ENCODE measurements at regions not wholly inside any gene's neighbourhood (a gene's known extent, or its start where the extent isn't known, plus 50 kb on each side); places are given as distances from the start of the nearest gene placed in this dataset.

DNA sequence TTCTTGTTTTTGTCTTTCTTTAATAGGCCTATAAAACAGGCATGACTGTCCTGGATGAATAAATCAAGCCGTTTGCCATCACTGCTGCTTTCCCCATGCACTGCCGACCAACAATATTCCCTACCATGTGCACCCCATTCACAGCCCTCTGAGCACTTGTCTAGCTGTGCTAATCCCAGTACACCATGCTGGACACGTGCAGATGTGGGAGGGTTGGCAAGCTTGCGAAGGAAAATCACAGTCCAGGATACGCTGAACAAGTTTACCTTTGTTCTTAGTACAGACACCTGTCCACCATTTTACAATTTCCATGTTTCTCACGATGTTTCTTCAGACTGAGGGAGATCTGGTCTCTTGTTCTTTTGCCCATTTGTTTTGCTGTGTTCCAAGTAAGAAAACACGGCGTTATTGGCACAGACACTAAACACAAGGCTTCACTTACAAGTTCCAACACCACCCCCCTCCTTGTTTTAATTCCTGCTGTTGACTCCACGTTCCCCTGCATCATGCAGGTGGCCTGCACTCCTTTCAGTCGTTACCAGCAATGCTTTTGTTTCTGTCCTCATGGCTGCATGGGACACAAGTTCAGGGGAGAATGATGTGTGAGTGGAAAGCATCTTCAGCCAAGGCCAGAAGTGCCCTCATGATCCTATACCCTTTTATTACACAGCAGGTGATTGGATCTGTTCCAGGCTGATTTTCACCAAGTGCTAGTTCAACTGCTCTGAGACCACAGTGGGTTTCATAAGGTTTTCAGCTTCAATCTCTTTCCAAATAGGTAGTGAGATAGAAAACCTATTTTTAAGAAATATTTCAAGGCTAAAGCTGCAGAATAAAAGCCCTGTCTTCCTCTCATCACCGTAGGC, 608.9 kb downstream of the IRX1 start:
- DNase-seq: no peak

DNA sequence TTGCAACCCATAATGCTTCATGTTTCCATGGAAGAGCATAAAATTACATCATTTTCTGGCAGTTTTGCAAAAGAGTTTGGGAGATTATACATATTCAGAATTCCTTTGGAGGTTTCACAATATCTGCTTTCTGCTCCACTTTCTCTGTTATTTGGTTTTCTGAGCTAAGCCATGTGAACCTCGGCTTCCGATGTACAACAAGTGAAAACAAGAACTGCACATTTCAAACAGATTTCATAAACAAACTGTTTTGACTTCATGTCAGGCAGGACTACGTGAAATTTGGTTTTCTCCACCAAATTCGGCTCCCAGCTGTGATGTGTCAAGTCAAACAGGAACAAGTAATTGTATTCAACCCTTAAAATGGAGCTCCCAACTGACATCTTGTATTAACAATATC, 609.8 kb downstream of the IRX1 start:
- DNase-seq: no peak

DNA sequence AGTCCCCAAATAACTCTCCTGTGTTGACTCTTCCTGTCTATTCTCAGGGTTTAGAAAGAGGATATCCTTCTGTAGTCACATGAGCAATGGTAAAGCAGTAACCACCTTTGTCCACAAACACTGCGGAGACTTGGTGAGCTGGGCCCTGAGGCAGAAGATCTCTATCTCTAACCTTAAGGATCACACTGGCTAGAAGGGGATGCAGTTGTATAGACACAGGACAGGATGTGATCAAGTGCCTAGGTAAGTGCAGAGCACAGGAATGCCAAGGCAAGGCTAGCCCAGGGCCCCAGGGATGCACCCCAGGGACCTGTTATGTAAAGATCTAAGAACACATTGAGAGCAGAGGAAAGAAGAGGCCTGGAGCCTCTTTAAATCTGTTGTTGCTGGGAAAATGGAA, 610.5 kb downstream of the IRX1 start:
- DNase-seq: no peak

DNA sequence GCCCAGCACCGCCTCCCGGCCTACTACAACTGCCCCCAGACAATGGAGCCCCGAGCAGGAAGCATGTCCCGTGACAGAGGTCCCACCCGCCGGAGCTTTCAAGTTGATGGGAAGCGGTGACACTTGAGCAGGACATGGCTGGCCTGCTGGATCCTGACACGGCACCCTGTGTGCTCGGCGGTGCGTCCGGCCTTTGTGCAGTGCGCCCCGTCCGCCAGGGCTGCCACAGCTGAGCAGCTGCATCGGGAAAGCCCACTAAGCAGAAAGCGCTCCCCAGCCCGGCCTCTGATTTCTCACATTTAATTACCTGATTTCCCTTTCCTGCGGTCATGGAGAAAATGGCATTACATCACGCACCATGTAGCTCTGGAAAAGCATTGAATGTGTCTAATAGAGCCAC, 611.9 kb downstream of the IRX1 start:
- no peak for DNase-seq

DNA sequence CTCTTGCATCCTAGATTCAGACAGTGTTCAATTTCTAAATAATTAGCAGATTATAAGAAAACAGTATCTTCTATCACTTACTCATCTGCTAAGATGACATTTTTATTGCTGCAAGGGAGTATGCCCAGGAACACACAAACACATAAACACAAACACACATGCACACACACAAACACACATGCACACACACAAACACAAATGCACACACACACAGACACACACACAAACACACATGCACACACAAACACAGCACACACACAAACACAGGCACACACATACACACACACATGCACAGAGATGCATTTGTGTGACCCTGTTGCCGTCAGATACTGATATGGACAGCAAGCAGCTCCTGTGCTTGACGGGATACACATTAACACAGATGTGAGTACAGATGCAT, 612.9 kb downstream of the IRX1 start:
- no peak for DNase-seq

DNA sequence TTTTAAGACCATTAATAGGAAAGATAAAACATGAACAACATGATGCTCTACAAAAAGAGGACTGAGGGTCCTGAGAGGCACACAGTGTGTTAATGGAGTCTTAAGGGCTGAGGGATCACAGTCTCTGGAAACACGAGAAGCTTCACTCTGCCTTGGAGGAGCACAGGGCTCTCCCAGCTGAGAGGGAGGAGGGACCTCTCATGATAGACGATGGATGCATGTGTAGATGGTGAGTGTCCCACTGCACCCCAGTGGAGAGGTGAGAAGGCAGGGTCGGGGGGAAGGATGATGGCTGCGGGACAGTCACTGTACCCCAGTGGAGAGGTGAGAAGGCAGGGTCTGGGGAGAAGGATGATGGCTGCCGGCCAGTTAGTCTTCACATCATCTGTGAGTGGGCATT, 613.4 kb downstream of the IRX1 start:
- DNase-seq: no peak

DNA sequence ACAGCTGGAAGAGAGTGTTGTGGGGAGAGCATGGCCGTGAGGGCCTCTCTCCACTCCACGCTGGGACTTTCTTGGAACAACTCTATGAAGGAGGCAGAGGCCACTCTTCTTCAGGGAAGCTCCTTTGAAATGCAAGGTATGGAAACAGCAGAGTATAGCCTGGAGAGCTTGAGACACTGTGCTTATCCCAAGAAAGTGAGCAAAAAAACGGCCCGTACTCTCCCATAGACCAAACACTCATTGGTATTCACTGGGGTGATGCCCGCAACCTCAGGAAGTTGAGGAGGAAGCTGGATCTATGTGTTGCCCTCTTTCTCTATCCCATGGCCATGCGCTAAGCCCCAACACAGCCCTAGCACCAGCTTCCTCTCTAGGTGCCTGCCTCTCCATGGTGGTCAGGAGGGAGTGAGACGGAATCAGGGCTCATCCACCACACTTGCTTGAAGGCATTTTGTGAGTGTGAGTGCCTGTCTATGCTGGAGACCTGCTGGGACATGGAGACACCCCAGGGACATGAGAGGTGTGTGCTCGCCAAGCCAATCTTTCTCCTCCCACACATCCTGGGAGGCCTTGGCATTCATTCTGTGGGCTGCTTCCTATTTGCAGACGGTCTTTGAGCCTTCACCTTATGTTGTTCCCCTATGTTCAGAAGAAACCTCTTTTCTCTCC, 616.6 kb downstream of the IRX1 start:
- no peak for DNase-seq

DNA sequence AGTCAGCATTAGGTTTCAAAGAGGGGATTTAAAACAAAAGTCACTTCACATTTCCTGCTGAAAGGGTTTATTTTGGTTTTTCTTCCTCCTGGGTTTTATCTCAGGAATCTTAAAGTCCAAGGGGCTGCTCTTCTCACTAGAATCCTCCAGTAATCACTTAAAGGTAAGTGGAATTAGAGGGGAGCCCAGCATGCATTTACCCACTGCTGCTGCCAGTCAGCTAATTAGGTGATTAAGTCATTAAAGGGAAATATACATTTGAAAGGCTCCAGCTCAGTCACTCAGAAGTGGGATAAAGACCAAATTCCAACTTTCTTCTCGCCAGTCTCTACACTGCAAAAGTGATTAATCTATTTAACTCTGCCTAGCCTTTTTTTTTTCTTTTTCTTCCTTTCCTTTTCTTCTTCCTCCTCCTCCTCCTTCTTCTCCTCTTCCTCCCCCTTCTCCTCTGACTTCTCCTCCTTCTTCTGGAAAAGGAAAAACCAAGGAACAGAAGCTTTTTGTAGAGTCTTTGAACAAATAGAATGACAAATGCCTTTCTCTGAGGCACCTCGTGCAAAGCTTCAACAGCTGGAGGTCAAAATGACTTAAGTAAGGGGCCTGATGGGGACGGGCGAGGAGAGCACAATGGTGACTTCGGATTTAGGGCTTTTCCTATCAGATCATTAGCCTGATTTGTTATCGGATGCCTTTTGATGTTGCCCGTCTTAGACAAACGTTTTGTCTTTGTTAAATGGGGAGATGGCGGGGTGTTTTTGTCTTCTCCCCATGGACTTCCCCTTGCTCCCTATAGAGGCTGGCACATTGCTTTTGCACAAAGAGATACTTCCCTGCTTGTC, 617.6 kb downstream of the IRX1 start:
- no peak for DNase-seq

DNA sequence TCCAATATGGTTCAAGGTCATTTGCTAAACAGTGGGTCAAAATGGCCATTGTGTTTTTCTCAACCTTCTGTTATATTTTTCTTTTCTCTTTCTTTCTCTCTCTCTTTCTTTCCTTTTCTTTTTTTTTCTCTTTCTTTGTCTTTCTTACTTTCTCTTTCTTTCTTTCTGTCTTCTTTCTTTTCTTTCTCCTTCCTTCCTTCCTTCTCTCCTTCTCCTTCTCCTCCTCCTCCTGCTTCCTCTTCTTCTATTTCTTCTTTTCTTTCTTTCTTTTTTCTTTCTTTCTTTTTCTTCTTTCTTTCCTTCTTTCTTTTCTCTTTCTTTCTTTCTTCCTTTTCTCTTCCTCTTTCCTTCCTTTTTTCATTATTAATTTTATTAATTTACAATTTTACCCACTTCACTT, 619.5 kb downstream of the IRX1 start:
- no peak for DNase-seq

DNA sequence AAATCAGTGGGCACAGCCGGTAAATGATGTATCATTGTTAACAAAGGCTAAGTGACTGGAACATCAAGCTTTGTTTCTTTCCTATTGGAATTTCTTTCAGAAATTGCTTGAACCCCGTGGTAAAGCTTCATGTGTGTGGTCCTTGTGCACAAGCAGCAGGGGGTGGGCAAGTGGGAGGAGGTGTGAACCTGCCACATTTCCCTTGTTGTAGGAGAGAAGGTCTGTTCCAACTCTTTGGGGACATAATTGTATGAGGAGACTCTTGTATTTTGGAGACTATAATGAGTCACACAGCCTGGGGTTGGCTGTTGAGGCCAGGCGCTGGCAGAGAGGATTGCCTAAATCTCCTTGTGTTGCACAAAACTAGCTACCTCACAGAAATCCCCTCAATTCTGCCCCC, 620.5 kb downstream of the IRX1 start:
- DNase-seq: no peak

DNA sequence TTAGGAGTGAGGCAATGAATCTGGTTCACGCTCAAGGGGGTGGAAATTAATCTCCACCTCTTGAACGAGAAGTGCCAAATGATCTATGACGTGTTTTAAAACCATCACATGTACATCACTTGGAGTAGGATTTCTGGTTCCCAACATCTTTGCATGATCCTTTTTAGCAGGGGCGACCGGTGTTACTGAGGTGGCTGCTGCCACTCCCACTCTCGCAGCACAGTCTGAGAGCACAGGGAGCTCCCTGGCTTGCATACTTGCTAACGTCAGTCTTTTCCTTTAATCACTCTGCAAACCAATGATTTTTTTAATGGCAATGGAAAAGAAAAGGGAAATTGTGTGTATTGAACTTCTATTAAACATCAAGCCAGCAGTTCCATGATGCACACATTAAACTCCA, 624.4 kb downstream of the IRX1 start:
- DNase-seq: no peak

DNA sequence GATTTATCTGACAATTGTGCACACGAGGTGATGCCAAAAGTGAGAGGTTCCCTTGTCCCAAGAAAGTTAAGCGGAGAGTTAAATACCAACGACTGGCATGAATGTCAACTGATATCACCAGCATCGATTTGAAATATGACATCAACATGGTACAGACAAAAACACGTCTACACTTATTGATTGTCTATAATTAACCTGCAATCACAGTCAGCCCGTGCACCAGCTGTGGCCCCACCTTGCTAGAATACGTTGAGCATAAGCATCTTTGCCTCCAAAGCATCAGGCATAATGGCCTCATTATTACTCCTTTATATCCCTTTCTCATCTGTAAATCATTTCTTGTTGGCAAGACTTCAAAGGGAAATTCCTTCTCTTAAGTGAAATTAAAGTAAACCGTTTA, 625.4 kb downstream of the IRX1 start:
- no peak for DNase-seq

DNA sequence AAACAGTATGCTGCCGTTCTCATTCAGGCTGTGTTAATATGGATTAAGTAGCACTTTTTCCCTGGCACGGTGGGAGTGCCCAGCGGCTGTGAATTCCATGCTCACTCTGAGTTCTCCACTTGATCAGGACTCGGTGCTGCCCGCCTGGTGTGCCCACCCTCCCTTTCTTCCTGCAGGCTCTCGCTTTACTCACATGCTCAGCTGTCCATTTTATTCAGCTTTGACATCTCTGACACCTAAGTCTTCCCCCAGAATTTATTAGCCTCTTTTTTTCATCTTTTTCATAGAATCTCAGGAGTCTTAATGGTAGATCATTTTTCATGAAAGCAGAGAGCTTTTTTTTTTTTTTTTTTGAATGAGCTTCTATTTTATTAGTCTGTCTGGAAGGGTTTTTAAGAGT, 626.5 kb downstream of the IRX1 start:
- DNase-seq: no peak

DNA sequence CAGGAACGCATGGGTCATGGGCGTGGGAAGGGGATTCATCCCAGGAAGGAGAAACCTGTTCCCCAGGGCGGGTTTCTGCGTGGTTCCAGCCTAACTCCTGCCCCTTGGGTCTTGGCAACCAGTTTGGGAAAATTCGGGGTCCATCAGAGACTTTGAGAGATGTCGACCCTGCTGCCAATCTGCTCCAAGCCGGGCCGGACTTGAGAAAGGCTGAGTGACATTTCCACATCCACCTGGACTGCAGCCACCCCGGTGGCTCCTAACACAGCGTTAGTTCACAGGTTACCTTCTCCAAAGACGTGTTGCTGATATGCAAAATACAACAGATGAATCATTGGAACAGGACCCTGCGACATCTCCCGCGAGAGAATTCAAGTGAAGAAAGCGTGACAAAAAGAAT, 627.2 kb downstream of the IRX1 start:
- no peak for DNase-seq

DNA sequence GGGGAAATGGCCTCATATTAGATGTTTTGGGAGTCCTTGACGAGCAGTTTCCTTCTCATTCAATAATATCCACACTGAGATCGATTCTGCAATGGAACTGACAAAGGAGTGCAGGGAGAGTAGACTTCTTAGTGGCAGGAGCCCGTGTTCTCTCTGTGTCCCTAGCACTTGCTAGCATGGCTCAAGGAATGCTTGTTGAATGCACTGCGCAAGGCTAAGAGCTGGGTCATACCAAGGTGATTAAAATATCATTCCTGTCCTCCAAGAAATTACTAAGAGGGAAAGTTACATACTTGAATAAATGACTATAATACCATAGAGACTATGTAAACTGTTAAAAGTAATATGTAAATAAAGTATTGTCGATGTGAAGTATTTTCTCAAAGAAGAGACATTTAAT, 630.1 kb downstream of the IRX1 start:
- DNase-seq: no peak

DNA sequence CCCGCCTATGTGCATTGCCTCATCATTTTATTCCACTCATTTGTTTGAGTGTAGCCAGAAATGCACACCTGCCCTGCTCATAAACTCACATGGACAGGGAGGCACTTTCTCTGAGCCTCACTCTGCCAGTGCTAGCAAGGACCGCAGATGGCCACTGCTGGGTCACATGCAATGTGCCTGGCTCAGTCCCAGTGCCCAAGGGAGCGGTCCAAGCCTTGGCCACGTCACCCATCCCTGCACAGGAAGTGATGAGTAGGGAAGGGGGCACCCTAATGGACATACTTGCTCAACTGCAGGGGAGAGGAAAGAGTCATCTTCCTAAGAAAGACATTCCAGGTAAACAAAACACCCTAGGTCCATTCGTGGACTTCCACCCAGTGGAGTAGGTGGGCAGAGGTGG, 630.9 kb downstream of the IRX1 start:
- DNase-seq: no peak

DNA sequence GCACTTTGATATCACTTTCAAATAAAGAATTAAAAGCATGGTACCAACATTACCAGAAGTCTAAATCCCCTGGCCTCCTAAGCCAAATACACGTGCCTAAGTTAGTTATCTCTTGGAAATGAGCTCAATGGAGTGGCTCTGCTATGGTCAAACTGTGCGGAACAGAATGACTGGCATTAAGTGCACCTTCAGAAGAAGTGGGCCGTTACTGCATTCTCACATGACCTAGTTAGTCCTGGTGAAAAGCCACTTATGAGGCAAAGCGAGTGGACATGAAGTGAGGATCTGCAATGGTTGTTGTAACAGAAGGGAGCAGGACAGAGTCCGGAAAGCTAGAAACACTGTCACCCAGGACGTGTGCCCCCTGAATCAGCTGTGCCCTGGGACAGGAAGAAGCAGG, 633.1 kb downstream of the IRX1 start:
- no peak for DNase-seq

DNA sequence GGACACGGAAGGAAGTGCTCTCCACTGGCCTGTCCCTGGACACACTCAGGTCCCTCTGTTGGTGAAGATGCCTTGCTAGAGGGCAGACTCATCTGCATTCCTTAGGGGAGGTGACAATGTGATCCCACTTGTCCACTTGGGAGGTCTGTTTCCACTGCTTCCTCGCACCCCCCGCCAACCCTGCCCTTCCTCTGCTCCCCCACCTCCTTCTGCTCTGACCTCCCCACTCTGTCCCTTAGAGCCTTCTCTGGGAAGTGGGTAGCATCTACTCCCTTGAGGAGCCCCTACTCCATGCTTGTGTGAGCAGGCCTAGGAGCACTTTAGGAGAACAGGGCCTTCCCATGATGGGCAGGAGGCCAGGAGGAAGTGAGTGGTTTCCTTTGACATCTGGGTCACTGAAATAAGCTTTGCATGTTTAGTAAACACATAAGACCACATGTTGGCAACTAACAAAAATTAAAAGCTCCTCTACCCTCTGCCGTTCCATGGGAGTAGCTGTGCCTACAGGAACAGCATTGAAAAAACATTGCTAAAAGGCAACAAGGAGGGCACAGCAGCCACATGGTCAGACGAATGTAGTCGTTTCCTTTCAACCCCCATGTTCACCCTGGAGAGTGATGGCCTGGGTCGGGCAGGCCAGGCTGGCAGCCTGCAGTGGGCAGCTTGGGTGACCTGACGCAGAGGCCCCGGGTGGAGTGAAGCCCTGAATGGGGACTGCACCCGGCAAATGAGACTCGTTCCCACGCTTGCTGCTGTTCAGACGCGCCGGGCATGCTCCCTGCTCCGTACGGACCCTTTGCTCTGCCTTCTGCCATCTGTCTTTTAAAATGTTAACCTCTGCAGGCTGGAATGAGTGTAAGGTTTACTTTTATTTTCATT, 634.0 kb downstream of the IRX1 start:
- no peak for DNase-seq

DNA sequence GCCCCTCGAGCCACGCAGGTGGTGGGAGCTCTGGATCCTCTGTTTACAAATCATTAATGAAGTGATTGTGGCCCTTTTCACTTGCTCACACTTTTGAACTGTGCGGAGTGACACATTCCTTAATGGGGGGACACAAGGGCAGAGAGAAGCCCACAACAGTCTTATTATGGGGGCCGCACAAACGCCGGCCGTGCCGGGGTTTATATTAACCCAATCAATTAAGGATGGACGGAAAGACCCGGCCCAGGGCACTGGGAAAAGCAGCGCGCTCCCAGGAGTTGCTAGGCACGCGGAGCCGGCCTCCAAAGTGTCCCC, 634.8 kb downstream of the IRX1 start:
- no peak for DNase-seq

DNA sequence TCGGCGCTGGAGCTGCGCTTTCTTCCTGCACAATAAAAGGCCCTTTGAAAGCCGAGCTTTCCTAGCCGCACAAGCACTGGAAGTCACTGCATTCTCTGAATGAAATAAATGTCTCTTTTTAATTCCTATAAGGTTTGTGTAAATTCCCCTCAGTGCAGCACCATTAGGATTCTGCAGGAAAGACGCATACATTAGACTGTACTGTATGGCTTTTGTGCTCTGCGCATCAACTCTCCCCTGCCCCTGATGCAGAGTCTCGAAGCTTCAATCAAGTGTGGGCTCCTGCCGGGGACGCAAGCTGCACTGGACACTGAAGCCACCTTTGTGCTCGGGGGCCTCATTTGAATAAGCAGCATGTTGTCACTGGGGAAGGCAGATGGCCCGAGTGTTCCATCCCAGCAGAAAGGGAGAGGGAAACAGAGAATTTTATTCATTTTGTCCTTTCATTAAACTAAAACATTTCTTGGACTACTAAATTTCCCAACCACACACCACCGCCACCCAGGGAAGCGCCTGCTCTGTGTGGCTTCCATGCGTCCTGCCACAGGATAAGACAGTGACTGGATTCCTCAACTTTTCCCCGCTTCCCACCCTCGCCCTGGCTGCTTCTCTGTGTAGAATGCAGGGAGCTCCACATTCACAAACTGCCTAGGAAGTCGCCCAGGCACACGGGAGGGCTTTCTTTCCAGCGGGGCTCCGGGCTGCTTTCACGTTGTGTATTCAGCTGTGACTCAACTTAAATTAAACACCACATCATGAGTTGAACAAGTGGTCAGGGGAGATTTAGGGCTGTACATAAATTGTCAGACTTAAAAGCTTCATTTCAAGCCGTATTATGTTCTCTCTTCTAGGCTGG, 635.4 kb downstream of the IRX1 start:
- no peak for DNase-seq

DNA sequence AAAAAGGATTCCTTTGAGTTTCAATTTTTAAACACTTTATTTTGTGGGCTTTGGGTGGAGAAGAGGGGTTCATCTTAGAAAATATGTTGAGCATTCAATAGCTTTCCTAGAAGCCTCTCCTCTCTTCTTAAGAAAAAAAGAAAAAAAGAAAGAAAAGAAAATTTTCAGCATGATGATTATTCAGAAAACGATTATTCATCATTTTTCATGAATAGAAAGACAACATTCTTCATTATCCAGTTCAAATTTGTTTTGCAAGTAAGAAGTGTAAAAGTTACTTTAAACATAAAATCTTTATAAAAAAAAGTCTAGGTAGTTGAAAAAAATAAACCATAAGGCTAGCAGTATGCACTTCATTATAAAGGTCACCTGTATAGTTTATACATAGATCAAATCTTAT, 636.5 kb downstream of the IRX1 start:
- no peak for DNase-seq

DNA sequence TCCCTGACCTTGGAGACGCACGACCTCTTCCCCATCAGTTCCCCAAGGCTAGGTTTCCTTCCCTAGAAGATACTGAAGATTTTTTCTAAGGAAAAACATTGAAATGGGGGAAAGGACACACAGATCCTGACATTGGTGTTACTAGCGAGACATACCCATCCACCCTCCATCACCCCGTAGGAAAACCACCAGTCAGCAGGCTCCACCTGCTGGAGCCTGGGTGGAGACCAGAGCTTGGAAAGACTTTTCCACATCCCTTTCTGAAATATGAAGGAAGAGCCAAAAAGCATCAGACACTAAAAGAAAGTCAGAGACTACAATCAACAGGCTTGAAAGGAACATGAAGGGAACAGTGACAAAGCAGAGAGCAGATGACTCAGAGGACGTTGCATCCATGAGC, 638.0 kb downstream of the IRX1 start:
- DNase-seq: no peak

Data from stimulated activated CD4-positive, alpha-beta T cell treated with anti-CD3 and anti-CD28 coated beads, Interleukin-2, amount 100 ng/mL, for 24 hours (primary cell).